ENCODE measurements at regions not wholly inside any gene's neighbourhood (a gene's known extent, or its start where the extent isn't known, plus 50 kb on each side); places are given as distances from the start of the nearest gene placed in this dataset.

- TF ChIP-seq CTCF (IDR thresholded peaks at IDR 0.05; ENCODE audit: extremely low read depth, insufficient read depth, missing control alignments), result no peak
- in situ Hi-C loops (cut with MboI; ENCODE audit: low pct_unique_long_range_greater_than_20kb, low sequenced_read_pairs, unreplicated experiment), result no loop called here
- no peak for DNase-seq (ENCODE audit: low spot score)
These were observed 420.3 kb upstream of the ADGRL2 start for GRCh38 chr1:81380436-81380835.

- TF ChIP-seq CTCF (IDR thresholded peaks at IDR 0.05; ENCODE audit: extremely low read depth, insufficient read depth, missing control alignments), result no peak
- in situ Hi-C loops (cut with MboI; ENCODE audit: low pct_unique_long_range_greater_than_20kb, low sequenced_read_pairs, unreplicated experiment), result no loop called here
- DNase-seq (ENCODE audit: low spot score), result no peak
These were observed 421.3 kb upstream of the ADGRL2 start for GRCh38 chr1:81379430-81379829.

GRCh38 chr1:81377406-81377805 is 423.3 kb upstream of the ADGRL2 start:
- in situ Hi-C loops (cut with MboI; ENCODE audit: low pct_unique_long_range_greater_than_20kb, low sequenced_read_pairs, unreplicated experiment), result no loop called here
- DNase-seq (ENCODE audit: low spot score), result no peak
- no peak for TF ChIP-seq CTCF (IDR thresholded peaks at IDR 0.05; ENCODE audit: extremely low read depth, insufficient read depth, missing control alignments)

GRCh38 chr1:81375884-81376548 is 424.7 kb upstream of the ADGRL2 start:
- no peak for DNase-seq (ENCODE audit: low spot score)
- no peak for TF ChIP-seq CTCF (IDR thresholded peaks at IDR 0.05; ENCODE audit: extremely low read depth, insufficient read depth, missing control alignments)
- in situ Hi-C loops (cut with MboI; ENCODE audit: low pct_unique_long_range_greater_than_20kb, low sequenced_read_pairs, unreplicated experiment), result no loop called here

GRCh38 chr1:81374481-81374880 is 426.3 kb upstream of the ADGRL2 start:
- in situ Hi-C loops (cut with MboI; ENCODE audit: low pct_unique_long_range_greater_than_20kb, low sequenced_read_pairs, unreplicated experiment), result no loop called here
- no peak for DNase-seq (ENCODE audit: low spot score)
- no peak for TF ChIP-seq CTCF (IDR thresholded peaks at IDR 0.05; ENCODE audit: extremely low read depth, insufficient read depth, missing control alignments)

- TF ChIP-seq CTCF (IDR thresholded peaks at IDR 0.05; ENCODE audit: extremely low read depth, insufficient read depth, missing control alignments), result no peak
- in situ Hi-C loops (cut with MboI; ENCODE audit: low pct_unique_long_range_greater_than_20kb, low sequenced_read_pairs, unreplicated experiment), result no loop called here
- no peak for DNase-seq (ENCODE audit: low spot score)
These were observed 428.9 kb upstream of the ADGRL2 start for GRCh38 chr1:81371864-81372263.

Data from GM13977 (cell line).